ENCODE measurements at regions not wholly inside any gene's neighbourhood (a gene's known extent, or its start where the extent isn't known, plus 50 kb on each side); places are given as distances from the start of the nearest gene placed in this dataset.

- ChIA-PET RAD21 (ENCODE audit: unreplicated experiment) (no interaction called here), CTCF (no interaction called here), SMC1A (ENCODE audit: uncharacterized antibody, unreplicated experiment) (no interaction called here), POLR2A (no interaction called here)
- Histone ChIP-seq H3K36me3 (ENCODE audit: control insufficient read depth in 2 of 2, insufficient read depth in 2 of 2, low read length in 1 of 2) (no peaks in the 10 kb centered on the region), H3K27ac (ENCODE audit: control insufficient read depth, insufficient read depth) (no peak overlapping the region), H3K9ac (ENCODE audit: control insufficient read depth, insufficient read depth, low read length) (no peak overlapping the region), H3K27me3 (replicated peaks in 1 of 2; ENCODE audit: control insufficient read depth in 2 of 2, insufficient read depth in 2 of 2, low read length in 1 of 2) (no peaks in the 10 kb centered on the region), H3K4me3 (no peak overlapping the region), H3K79me2 (ENCODE audit: control insufficient read depth, insufficient read depth, low read length) (no peaks in the 10 kb centered on the region), H3K4me2 (ENCODE audit: control insufficient read depth, insufficient read depth) (no peak overlapping the region), H2AFZ (ENCODE audit: control insufficient read depth, low read depth, low read length) (no peak overlapping the region), H3K9me3 (replicated peaks; ENCODE audit: control insufficient read depth, insufficient read depth, low read length) (no peaks in the 10 kb centered on the region), H3K4me1 (ENCODE audit: control insufficient read depth, insufficient read depth, low read length) (no peaks in the 10 kb centered on the region), H4K20me1 (ENCODE audit: control insufficient read depth, insufficient read depth) (no peaks in the 10 kb centered on the region)
- no TSS peak for BruUV-seq (replicated peaks)
- in situ Hi-C loops (cut with MboI) (no loop called here), intact Hi-C loops (cut with micrococcal nuclease; ENCODE audit: unreplicated experiment) (no loop called here)
- ATAC-seq: no peak
- TF ChIP-seq EP300 (IDR thresholded peaks at IDR 0.05; ENCODE audit: borderline replicate concordance in 1 of 2, control insufficient read depth in 1 of 2, low read depth in 2 of 2, low read length in 2 of 2) (no peak), ZBTB33 (IDR thresholded peaks at IDR 0.05) (no peak), MEF2B (IDR thresholded peaks at IDR 0.05; ENCODE audit: partially characterized antibody, poor library complexity, severe bottlenecking) (no peak), FOXK2 (IDR thresholded peaks at IDR 0.05) (no peak), E2F8 (IDR thresholded peaks at IDR 0.05; ENCODE audit: low read depth, partially characterized antibody) (no peak), E2F4 (IDR thresholded peaks at IDR 0.05; ENCODE audit: low read depth, low read length) (no peak)
- 61% methylated on average over 1 of the region's 1 CpG for WGBS (ENCODE audit: insufficient coverage, insufficient replicate concordance, low lambda C conversion rate, missing lambda C conversion rate)
- no peak for DNase-seq (ENCODE audit: low read depth, low spot score)
- FAIRE-seq: no peak
Observed at GRCh38 chr13:65633806-65634205, 1596.3 kb downstream of the PCDH9 start.
